COLO829 (cell line): ENCODE measurements at regions not wholly inside any gene's neighbourhood (a gene's known extent, or its start where the extent isn't known, plus 50 kb on each side); places are given as distances from the start of the nearest gene placed in this dataset.
A peak's percentile ranks its signal among the peaks of the same experiment; 100 is the strongest.

Experiments used
- DNase-seq: peaks from one replicate; pipeline ENCODE4 v3.0.0; 2012; ENCODE audit warnings: low spot score

DNA sequence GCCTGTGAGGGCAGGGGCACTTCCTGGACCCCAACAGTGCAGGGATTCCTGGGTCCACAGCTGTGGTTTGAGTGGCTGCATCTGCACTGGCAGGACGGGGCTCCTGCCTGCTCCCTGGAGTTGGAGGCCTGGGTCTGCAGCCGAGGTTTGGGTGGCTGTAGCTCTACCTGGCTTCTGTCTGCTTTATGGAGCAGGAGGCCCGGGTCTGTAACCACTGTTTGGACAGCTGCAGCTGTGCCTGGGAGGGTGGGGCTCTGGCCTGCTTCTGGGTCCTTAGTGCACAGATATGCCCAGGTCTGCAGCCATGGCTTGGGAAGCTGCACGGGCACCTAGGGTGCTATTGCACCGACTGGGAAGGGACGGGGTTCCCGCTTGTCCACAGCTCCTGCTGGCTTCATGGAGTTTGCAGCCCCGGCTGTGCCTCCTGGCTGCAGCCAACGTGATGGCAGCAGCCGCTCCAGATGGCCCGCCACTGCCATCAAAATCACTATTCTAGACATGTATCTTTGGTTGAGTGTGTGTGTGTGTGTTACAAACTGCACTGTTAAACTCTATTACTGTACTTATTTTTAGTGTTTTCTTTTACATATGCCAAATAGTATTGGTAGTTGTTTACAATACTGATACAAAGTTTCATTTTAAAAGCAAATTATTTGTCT is 412.3 kb upstream of the KIRREL3 start:
- no peak for DNase-seq

DNA sequence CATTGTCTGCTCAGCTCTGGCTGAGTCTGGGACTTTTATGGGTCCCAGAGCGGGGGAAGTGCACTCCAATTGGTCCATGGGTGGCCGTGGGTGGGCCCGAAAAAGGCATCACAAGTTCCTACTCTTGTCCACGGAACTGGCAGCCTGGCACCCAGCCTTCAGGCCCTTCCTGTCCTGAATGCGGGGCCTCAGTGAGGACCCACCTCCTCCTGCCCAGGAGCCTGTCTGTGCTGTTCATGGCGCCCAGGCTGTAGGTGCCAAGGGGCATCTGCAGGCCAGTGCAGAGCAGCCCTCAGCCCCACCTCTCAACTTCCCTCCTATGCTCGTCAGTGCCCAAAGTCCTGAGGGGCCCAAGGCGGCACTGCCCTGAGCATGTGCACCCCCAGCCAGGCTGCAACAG is 411.7 kb upstream of the KIRREL3 start:
- no peak for DNase-seq

- no peak for DNase-seq
Observed at GRCh38 chr11:127411283-127411682, 410.7 kb upstream of the KIRREL3 start.

- DNase-seq: no peak
Observed at GRCh38 chr11:127395034-127395433, 394.5 kb upstream of the KIRREL3 start.

DNA sequence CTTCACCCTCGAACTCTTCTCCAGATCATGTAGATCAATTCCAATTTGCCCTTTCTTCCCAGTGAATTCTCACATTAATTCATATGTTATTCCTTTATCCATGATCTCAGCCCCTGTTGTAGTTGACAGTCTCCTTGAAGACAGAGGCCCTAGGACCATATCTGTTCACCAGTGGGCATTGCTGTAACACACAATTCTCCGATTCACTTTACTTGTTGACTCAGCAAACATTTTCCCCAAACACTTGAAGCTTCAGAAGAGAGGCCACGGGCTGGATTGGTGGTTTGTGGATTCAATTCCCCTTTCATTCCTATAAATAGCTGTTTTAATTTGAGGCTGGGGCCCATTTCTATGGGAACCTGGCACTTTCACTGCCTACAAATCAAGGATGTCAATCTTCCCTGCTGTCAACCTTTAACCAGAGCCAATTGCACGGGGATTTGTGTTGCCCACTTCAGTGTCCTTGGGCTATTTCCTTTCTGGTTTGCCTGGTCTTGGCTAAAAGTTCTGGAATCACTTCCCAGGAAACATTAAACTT is 393.0 kb upstream of the KIRREL3 start:
- DNase-seq: no peak

DNA sequence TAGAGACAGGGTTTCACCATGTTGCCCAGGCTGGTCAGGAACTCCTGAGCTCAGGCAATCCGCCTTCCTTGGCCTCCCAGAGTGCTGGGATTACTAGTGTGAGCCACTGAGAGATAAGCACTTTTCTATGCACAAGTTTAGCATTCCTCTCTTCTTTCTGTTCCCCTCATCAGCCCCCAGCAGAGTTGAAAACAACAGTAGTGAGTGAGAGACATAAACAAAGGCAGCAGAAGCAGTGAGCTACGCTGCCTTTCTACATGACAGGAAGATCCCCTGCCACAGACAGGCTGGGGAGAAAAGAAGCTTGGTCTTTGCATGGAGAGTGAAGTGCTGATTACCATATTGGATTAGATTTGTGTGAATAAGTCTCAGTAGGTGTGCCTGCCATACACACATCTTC is 392.0 kb upstream of the KIRREL3 start:
- no peak for DNase-seq

- DNase-seq: no peak
Observed at GRCh38 chr11:127390465-127390864, 389.9 kb upstream of the KIRREL3 start.

GRCh38 chr11:127385071-127385470 is 384.5 kb upstream of the KIRREL3 start:
- DNase-seq: no peak

- DNase-seq: no peak
Observed at GRCh38 chr11:127383026-127383425, 382.5 kb upstream of the KIRREL3 start.

- no peak for DNase-seq
Observed at GRCh38 chr11:127381247-127381646, 380.7 kb upstream of the KIRREL3 start.

GRCh38 chr11:127379686-127380085 is 379.1 kb upstream of the KIRREL3 start:
- no peak for DNase-seq

GRCh38 chr11:127376301-127376700 is 375.7 kb upstream of the KIRREL3 start:
- DNase-seq: no peak

DNA sequence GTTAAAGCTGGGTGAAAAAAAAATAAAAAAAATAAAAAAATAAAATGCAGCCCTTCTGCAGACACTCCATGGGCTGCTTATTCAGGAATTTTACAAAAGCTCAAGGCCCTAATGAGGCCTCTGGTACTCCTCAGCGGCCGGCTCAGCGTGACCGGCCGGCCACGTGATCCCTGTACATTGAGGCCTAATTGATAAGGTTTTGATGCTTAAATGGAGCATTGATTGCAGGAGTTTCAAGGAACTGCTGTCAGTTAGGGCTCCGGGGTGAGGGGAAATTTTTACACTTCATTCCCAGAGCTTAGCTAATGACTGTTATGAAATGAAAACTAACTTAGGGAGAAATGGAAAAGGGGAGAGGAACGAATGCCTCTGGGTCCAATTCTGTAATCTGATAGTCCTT is 368.8 kb upstream of the KIRREL3 start:
- no peak for DNase-seq

DNA sequence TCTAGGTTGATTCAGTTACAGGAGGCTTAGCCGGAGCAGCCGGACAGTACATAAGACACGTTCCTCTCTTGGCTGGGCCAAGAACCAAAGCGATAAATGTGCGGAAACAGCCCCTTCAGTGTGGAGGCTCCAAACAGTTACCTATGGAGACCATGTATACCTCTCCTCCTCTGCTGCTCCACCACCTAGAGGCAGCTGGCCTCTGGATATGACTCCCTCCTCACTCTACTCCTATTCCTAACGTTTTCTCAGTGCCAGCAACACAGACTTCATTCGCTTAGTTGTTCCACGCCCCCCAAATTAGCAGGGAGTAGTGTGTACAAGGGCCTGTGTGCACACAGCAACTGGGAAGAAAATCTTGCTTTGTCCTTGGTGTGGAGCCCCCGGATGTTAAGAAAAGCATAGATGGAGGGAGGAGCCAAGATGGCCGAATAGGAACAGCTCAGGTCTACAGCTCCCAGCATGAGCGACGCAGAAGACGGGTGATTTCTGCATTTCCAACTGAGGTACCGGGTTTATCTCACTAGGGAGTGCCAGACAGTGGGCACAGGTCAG is 362.3 kb upstream of the KIRREL3 start:
- no peak for DNase-seq

DNA sequence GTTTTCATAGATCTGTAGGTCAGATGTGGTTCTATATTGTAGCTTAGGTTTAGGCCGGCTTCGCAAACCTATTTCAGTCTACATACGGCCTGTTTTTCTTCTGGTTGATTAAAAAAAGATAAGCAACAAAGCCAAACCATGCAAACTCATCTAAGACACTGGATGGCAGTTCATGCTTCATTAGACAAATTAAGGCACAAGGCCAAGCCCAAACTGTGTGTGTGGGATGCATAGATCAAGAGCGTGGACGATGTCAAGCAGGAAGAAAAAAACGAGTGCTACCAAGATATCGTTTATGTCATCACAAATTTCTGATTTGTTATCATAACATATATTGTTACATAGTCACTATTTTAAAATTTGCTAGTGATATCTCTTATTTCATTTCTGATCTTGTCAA is 357.6 kb upstream of the KIRREL3 start:
- no peak for DNase-seq

DNA sequence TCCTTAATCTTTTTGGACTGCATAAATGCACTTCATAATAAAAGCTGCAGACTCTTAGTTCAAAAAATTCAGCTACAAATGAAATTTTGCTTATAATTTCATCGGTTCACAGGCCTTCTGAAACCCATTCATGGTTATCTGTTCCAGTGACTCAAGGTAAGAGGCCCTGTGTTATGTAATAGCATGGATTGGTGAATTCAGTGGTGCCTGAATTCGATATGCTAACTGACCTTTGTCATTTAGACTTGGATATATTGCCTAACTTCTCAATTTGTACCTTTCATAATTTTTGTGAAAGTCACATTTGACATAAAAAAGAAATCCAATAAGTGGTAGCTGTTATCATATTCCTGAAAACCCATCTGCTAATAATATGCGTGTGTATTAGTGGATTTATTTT is 349.9 kb upstream of the KIRREL3 start:
- DNase-seq: no peak

DNA sequence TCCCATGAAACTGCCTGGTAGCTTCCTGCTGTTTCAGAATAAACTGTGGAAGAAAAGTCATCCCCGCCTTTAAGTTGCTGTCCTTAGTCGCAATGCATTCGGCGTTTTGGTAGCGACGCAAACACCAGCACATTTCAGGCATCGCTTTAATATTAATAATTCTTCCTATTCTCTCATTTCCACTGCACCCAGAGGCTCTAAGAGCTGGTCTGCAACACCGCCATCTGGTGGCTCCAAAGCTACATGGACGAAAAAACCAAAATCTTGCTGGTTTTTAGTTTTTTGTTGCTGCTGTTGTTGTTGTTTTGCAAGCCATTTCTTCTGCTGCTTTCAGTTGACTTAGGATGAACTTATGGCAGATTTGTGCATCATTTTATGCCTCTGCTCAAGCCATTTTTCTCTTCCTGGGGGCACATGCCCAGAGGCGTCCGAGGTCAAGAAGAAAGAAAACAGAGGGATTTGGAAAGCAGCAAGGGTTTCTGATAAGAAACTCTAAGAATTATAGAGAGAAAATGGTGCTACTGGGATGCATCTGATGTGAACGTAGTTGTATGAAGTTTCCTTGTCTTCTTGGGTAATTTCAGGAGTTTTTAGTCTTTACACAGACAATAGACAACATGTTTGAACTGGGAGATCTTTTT is 345.4 kb upstream of the KIRREL3 start:
- DNase-seq: peak; percentile 40

DNA sequence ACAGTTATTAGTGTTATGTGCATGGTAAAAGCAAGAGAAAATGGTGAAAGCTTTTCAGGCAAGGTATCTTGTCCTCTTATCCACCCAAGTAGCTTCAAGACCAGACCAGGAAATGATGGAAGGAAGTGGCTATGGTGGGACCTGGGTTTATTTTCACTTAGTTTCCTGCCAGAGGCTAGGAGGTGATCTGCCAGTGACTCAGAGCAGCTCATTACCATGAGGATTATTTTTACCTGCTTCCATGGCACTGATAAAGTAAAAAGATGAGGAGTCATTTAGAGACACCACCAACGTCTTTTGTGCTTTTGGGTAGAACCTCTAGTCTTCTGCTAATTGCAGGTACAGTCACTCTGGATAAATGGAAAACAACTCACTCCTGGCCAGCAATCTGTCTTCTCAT is 339.9 kb upstream of the KIRREL3 start:
- no peak for DNase-seq

DNA sequence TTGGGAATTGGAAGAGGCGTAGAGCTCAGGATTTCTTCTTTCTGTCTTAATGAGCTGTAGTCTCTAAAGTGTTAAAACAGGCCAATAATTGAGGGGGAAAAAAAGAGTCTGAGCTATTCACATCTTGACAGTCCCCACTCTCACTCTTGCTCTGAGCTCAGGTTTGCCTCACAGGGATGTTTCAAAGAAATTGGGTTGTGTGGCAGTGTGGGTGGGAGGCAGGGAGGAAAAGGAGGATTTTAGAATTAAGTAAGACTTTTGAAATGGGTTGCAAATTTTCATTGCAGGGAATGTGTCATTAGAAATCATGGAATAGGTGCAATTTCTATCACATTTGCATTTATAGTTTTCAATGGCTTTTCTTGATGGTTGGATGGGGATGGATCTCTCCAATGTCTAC is 338.8 kb upstream of the KIRREL3 start:
- no peak for DNase-seq

- no peak for DNase-seq
Observed at GRCh38 chr11:127338380-127339259, 338.1 kb upstream of the KIRREL3 start.

- DNase-seq: no peak
Observed at GRCh38 chr11:127334466-127334865, 333.9 kb upstream of the KIRREL3 start.

DNA sequence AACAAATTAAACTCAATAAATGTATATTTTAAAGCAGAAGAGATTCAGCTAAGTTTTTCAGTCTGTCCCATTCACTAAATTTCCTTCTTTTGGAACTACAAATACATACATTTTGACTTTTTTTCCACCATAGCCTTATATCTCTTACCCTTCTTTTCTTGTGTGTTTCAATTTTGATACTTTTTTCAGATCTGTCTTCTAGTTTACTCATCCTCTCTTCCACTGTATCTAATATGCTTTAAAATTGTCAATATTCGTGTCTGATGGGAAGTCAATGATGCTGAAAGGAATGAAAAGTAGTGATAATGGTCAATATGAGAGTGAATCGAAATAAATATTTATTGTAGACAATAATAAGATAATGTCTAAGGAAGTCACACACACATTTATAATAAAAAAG is 332.3 kb upstream of the KIRREL3 start:
- no peak for DNase-seq

DNA sequence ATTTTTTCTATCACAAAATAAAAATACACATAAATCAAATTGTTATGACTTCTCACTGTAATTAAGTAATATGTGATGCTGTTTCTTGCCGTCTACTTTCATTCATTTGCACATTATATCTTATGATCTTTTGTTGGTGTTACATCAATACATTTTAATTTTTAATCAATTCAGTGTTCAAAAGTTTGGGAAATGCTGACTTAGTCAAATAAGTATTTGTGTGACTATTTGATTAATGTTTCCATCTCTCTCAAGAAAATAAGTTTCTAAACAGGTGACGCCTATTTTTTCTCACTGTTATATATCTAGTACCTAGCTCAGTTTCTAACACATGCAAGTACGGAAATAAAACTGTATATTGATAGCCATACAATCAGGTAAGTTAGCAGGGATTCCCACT is 329.5 kb upstream of the KIRREL3 start:
- no peak for DNase-seq
